Activated naive CD8-positive, alpha-beta T cell (primary cell): ENCODE measurements at regions not wholly inside any gene's neighbourhood (a gene's known extent, or its start where the extent isn't known, plus 50 kb on each side); places are given as distances from the start of the nearest gene placed in this dataset.

Experiments used
- H3K27ac Mint-ChIP-seq: one replicate; pipeline ENCODE4 v1.8.0; 2021; ENCODE audit warnings: mixed read lengths
- H3K27me3 Mint-ChIP-seq: one replicate; pipeline ENCODE4 v1.8.0; 2021; ENCODE audit warnings: mixed read lengths
- H3K36me3 Mint-ChIP-seq: one replicate; pipeline ENCODE4 v1.8.0; 2021; ENCODE audit warnings: mixed read lengths
- H3K4me1 Mint-ChIP-seq: one replicate; pipeline ENCODE4 v1.8.0; 2021; ENCODE audit warnings: low read depth, mixed read lengths
- H3K4me3 Mint-ChIP-seq: one replicate; pipeline ENCODE4 v1.8.0; 2021; ENCODE audit warnings: mild to moderate bottlenecking, mixed read lengths
- H3K9me3 Mint-ChIP-seq: one replicate; pipeline ENCODE4 v1.8.0; 2021; ENCODE audit warnings: low read depth, mixed read lengths

DNA sequence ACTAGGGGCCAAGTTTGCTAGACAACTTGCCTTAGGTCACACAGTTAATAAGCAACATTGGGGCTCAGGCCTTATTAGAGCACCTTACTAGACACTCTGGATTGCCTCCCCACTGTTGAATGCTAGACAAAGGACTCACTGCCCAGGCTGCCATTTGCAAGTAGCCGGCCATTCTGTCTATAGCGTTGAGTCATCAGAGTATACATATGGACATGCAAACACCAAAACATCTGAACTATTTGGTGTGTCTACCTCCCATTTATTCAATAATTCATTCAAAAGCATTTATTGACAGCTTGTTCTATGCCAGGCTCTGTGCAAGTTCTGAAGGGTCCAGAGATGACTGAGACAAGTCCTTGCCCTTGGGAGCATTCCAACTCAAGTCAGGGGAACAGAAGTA is 181.4 kb upstream of the DPT start:
- Mint-ChIP-seq H3K27ac (no peak overlapping the region), H3K36me3 (peaks cover 2% of the 10 kb centered on the region), H3K27me3 (peaks cover 6% of the 10 kb centered on the region), H3K4me1 (no peaks in the 10 kb centered on the region), H3K4me3 (no peak overlapping the region), H3K9me3 (no peaks in the 10 kb centered on the region)

DNA sequence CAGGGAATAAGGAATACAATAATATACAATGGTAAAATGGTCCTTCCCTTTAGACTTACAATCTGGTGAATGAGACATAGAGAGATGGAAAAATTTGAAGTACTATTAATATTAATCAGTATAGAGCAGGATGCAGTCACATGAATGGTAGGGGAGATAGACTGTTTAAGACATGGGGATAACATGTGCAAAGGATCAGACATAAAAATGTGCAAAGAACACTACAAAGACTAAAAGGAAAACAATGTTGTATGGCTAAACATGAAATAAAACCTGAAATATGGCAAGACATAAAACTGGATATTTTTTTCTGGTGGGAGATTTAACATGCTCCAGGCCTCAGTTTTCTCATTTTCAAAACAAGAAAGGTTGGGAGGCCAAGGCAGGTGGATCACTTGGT is 182.4 kb upstream of the DPT start:
- peaks cover 6% of the 10 kb centered on the region for H3K27me3 Mint-ChIP-seq
- no peaks in the 10 kb centered on the region for H3K9me3 Mint-ChIP-seq
- peaks cover 2% of the 10 kb centered on the region for H3K36me3 Mint-ChIP-seq
- no peaks in the 10 kb centered on the region for H3K4me1 Mint-ChIP-seq
- no peak overlapping the region for H3K27ac Mint-ChIP-seq
- H3K4me3 Mint-ChIP-seq = no peak overlapping the region

DNA sequence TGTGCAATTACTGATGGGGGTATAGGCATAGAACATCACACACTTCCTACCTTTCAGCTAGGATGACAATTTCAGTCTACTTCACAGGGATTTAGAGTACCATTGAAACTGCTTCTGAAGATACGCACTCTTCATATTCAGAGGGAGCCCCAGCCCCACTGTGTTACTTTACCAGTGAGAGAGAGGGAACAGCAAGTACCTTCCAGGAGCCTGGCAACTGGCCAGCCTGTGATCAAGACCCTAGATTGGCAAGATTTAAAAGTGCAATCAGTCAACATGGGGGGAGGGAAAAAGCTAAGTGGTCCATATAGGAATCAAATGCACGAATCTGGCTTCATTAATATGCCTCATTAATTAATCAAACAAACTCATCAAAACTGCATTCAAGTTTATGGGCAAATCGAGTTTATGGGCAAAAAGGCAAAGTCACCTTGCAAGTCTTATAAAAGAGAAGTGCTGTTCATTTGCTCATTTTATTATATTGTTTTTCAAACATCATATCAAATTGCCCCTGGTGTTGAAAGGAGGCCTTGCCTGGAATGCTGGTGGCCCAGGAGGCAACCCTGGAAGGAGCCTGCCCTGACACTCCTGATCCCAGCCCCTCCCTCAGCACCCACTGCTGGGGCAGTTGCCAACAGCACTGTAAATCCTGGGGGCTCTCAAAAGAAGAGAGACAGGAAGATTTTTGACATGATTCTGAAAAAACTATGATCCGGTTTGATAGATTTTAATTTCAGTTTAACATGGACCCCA is 184.9 kb upstream of the DPT start:
- Mint-ChIP-seq H3K4me1 (no peaks in the 10 kb centered on the region), H3K4me3 (no peak overlapping the region)

DNA sequence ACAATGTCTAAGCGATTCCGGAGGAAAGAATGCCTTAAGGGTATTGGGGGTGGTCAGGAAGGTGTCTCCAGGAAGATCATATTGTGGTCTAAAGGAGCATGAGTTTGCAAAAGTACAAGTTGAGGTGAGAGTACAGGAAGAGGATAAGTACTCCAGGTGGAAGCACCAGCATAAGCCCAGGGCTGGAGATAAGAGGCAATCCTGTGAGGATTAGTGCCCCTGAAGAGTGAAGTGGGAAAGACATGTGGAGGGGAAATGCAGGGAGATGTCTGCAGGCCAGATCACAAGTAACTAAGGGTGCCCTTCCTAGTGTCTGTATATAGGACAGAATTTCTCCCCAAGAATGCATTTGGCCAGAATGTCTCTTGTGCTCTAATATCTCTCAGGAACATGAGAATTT is 188.3 kb upstream of the DPT start:
- H3K4me3 Mint-ChIP-seq = no peak overlapping the region
- H3K27ac Mint-ChIP-seq = no peak overlapping the region
- H3K9me3 Mint-ChIP-seq = no peaks in the 10 kb centered on the region
- no peaks in the 10 kb centered on the region for H3K36me3 Mint-ChIP-seq
- peaks cover 5% of the 10 kb centered on the region for H3K27me3 Mint-ChIP-seq
- H3K4me1 Mint-ChIP-seq = peaks cover 3% of the 10 kb centered on the region

More for the DNA sequence above, 184.9 kb upstream of the DPT start:
- Mint-ChIP-seq H3K27me3 (peaks cover 11% of the 10 kb centered on the region), H3K9me3 (no peaks in the 10 kb centered on the region), H3K36me3 (peaks cover 2% of the 10 kb centered on the region), H3K27ac (no peak overlapping the region)

DNA sequence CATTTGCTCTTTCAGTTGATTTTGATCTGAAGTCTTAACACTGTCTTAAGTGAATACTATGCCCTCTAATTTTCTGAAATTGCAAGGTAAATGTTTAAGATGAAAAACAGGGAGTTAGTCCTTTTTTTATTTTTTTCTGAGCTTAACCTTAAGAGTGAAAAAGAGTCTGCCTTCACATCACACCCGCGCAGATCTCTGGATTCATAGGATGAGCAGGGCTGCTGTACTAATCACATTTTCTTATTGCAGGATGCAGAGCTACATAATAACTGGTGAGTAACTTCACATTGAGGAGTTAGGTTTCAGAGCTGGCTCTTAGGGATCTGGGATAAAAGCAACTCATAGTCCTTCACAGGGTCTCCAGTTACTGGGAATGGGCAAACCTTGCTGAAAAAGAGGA is 188.7 kb upstream of the ATP1B1 start:
- H3K27me3 Mint-ChIP-seq = peaks cover 5% of the 10 kb centered on the region
- H3K4me1 Mint-ChIP-seq = peaks cover 3% of the 10 kb centered on the region

DNA sequence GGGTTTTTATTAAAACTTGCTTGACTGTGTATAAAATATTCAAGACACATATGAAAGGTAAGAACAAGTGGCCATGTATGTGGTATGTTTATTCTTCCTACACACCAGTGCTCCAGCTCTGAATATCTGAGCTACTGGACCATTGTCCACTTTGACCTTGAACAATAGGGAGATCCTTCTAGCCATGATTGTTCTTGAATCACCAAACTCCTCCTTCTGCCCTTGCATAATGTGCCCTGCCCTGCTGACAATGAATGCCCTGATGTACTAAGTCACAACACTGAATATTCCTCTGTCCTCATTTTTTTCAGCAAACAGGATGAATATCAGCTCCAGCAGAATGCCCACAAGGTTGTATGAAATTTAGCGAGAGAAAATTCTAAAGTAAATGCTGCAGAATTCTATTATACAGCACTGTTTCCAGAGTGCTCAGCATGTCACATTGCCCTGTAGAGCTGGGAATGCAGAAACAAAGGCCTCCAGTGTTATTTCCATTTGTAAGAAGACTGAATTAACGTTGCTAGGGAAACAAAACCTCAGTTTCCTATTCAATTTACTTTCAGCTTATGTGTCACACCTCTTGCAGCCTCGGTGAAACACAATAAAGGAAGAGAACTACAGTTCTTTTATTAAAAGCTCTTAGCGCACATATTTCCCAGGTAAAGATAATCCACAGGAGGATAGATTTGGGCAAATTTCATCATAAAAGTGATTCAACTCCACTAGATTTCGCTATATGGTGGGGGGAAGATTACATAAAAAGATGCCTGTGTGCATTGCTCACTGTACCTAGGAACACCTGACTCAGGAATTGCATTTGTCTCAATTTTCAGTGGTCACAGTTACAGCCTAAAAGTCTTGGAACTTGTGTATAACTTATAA is 187.4 kb upstream of the ATP1B1 start:
- no peak overlapping the region for H3K27ac Mint-ChIP-seq

More for the DNA sequence above, 188.7 kb upstream of the ATP1B1 start:
- Mint-ChIP-seq H3K4me3 (no peak overlapping the region), H3K36me3 (no peaks in the 10 kb centered on the region), H3K9me3 (no peaks in the 10 kb centered on the region), H3K27ac (no peak overlapping the region)

DNA sequence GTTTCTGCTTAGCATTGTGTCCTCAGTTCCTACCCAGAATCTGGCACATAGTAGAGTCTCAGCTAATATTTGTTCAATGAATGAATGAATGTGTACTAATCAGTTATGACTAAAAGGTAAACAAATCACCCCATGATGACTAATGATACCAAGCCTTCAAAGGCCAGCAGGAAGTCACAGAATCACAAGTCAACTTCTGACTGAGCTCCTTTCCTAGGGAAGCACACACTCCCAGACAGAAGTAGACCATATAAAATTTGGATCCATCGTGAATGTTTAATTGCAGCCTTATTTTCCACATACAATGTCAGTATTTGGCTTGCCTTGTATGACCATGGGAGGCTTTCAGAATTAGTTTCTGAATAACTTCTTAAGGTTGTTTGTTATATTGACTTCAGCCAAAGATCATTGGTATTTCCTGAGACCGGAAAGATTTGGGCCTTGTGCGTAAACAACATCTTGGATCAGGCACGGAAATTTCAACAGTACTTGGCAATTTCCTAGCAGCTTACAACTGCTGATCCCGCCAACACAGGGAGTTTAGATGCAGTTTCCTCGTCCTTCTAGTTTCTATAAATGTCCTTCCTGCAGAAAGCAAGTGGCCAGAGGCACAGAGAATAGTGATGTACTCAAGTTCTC is 185.9 kb upstream of the ATP1B1 start:
- Mint-ChIP-seq H3K9me3 (no peaks in the 10 kb centered on the region), H3K27ac (no peak overlapping the region), H3K4me1 (peaks cover 3% of the 10 kb centered on the region), H3K27me3 (peaks cover 6% of the 10 kb centered on the region), H3K4me3 (no peak overlapping the region), H3K36me3 (no peaks in the 10 kb centered on the region)

More for the DNA sequence above, 187.4 kb upstream of the ATP1B1 start:
- no peak overlapping the region for H3K4me3 Mint-ChIP-seq
- peaks cover 3% of the 10 kb centered on the region for H3K4me1 Mint-ChIP-seq
- H3K27me3 Mint-ChIP-seq = peaks cover 5% of the 10 kb centered on the region
- H3K36me3 Mint-ChIP-seq = no peaks in the 10 kb centered on the region
- no peaks in the 10 kb centered on the region for H3K9me3 Mint-ChIP-seq

DNA sequence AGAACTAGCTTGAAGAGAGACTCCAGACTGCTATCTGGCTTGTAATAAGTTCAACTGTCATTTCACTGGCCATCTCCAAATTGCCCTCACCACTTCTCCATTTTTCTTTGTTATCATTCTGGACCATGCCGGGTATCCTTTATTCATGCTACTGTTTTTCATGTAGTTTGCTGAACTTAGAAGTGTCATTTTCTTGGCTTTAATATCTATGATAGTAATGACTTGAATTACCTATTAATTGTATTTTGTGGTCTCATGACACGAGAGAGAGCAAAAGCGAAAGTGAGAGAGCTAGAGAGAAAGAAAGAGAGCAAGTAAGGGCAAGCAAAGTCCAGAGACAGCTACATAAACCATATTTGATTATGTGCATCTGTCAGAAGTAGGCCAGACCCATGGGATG is 184.9 kb upstream of the ATP1B1 start:
- Mint-ChIP-seq H3K27me3 (peaks cover 8% of the 10 kb centered on the region), H3K27ac (no peak overlapping the region), H3K4me3 (no peak overlapping the region), H3K4me1 (peaks cover 3% of the 10 kb centered on the region), H3K36me3 (no peaks in the 10 kb centered on the region), H3K9me3 (no peaks in the 10 kb centered on the region)

DNA sequence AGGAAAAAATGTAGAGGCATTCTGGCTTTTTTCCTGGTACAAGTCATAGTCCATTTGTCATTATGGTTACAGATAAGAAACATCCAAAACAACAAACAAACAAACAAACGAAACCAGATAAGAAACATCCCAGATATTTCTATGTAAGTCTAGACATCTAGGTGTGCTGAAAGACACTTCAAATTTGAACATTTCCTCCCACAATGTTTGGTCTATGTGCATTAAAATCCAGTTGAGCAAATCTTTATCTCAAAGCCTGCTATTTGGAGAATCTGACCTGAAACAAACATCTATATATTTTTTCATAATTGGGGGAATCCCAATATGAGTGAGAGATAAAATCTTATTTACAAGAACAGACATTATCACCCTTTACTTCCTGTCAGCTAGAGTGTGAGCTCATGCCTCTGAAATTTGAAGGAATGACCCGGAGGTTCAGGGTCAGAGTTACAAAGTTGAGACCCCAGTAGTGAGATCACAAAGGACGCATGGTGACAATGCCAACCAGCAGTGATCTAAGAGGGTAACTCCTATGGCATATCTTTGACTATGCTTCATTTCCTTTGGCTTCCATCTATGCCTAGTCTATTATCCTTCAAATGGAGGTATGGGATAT is 182.9 kb upstream of the ATP1B1 start:
- H3K9me3 Mint-ChIP-seq = no peaks in the 10 kb centered on the region
- H3K36me3 Mint-ChIP-seq = no peaks in the 10 kb centered on the region
- no peak overlapping the region for H3K27ac Mint-ChIP-seq
- H3K27me3 Mint-ChIP-seq = peaks cover 8% of the 10 kb centered on the region
- H3K4me3 Mint-ChIP-seq = no peak overlapping the region
- H3K4me1 Mint-ChIP-seq = peaks cover 3% of the 10 kb centered on the region

DNA sequence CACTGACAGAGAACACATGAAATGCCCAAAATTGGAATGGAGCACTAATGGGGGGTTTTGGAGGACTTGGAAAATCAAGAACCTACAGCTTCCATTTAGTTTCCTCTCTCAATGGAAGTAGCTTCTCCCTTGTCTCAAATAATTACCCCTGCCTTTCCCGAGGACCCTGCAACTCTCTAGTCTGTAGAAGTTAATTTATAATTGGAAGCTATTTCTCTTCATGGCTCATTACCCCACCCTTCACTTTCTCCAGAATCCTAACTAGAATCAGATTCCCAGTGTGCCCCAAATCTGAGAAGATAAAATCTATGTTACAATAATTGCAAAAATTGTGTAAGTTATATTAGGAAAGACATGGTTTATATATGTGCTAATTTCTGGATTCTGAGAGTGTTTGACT is 181.5 kb upstream of the ATP1B1 start:
- H3K4me1 Mint-ChIP-seq = peaks cover 3% of the 10 kb centered on the region
- H3K36me3 Mint-ChIP-seq = no peaks in the 10 kb centered on the region
- H3K4me3 Mint-ChIP-seq = no peak overlapping the region
- H3K9me3 Mint-ChIP-seq = no peaks in the 10 kb centered on the region
- no peak overlapping the region for H3K27ac Mint-ChIP-seq
- H3K27me3 Mint-ChIP-seq = peaks cover 13% of the 10 kb centered on the region

DNA sequence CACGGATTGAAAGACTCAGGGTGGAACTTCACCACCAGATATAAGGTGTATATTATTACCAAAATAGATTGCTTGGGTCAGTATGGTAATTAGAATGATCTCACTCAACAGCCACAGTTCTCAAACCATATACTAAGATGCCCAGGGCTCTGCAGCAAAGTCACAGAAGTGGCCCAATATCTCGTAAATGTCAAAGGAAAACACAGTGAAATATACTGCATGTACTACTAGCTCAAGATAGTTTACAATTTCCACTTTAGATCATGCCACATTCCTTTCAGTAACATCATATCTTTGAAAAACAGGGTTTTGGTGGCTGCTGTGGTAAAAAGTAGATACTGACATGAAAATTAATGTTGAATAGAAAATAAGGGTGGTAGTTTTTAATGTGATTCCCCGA is 180.3 kb upstream of the ATP1B1 start:
- no peaks in the 10 kb centered on the region for H3K36me3 Mint-ChIP-seq
- peaks cover 3% of the 10 kb centered on the region for H3K4me1 Mint-ChIP-seq
- H3K27ac Mint-ChIP-seq = no peak overlapping the region
- peaks cover 14% of the 10 kb centered on the region for H3K27me3 Mint-ChIP-seq
- H3K4me3 Mint-ChIP-seq = no peak overlapping the region
- H3K9me3 Mint-ChIP-seq = no peaks in the 10 kb centered on the region

DNA sequence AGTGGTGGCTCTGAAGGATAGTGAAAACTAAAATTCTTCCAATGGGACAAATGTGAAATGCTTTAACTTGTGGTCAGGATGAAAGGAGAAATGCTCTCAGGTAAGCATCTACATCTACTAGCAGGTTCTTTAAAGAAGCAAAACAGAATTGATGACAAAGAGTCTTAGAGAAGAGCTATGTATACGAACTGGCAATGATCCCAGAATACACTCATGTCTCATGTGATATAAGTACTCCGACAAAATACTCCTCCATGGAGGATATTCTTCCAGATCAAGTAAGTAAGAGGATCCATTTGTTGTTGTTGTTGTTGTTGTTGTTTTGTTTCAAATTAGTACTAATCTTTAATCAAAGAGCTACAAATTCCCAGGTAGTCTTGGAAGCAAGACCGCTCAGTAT is 174.0 kb upstream of the ATP1B1 start:
- Mint-ChIP-seq H3K36me3 (peaks cover 2% of the 10 kb centered on the region), H3K4me1 (no peaks in the 10 kb centered on the region), H3K27ac (no peak overlapping the region), H3K27me3 (peaks cover 9% of the 10 kb centered on the region), H3K9me3 (no peaks in the 10 kb centered on the region), H3K4me3 (no peak overlapping the region)

DNA sequence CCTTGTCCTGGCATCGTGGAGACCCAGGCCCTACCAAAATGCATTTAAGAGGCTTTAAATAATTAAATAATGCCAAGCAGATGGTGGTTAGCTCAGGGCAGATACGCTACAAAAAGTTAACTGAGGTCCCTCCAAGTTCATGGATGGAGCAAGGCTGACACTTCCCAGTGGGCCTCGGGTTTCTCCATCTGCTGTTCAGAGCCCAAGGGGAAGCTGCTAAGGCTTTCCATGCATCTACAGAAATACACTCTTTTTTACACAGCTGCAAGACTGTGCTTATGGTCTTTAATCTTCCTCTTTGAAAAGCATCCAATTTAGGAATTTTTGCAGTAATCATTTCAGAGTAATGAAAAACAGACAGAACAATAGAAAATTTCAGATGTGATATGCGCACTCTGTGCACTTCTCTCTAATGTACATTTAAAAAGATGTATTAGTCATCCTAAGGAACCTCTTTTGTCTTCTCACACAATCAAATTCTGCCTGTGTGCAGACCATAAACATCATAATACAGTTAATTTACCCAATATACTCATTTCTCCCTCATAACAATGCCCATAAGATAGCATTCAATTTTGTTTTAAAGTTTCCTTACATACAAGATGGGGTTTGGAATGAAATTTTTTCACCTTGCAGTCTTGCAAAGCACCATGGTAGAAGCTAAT is 173.2 kb upstream of the ATP1B1 start:
- Mint-ChIP-seq H3K4me1 (no peaks in the 10 kb centered on the region), H3K36me3 (peaks cover 2% of the 10 kb centered on the region), H3K9me3 (no peaks in the 10 kb centered on the region), H3K27me3 (peaks cover 6% of the 10 kb centered on the region), H3K27ac (no peak overlapping the region), H3K4me3 (no peak overlapping the region)

DNA sequence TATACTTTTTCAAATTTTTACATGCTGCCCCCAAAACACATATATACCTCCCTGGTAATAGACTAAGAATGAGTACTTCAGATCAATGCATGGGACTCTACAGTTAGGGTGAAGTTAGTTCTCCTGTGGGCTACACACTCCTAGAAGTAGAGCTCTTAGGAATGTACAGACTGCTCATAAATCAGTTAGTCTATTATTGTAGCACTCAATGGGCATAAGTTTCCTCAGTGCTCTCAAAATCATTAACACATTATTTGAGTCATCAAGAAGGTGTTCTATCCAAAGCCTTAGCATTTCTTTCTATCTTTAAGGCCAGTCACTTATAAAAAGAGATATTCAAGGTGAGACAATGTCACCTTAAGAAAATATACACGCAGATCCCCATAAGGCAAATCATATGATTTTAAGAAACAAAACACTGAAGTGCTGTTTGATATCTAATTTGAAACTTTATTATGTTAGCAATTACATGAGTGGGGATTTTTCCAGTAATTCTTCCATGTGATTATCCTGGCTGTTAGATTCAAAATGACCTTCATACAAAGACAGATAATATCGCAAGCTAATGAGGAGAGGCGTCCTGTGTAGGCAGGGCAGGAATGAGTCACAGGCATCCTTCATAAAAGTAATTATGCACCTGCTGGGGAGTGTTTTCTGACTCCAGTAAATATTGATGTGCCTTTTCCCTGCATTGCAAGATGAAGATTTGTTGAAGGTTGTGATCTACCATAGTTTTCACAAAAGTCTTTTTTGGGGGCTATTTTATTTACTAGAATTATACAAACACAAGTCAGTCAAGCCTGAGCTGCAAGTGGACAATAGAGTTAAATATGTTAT is 167.2 kb upstream of the ATP1B1 start:
- no peak overlapping the region for H3K27ac Mint-ChIP-seq
- H3K4me3 Mint-ChIP-seq = no peak overlapping the region
- peaks cover 4% of the 10 kb centered on the region for H3K36me3 Mint-ChIP-seq
- peaks cover 9% of the 10 kb centered on the region for H3K27me3 Mint-ChIP-seq
- no peaks in the 10 kb centered on the region for H3K4me1 Mint-ChIP-seq
- no peaks in the 10 kb centered on the region for H3K9me3 Mint-ChIP-seq
